ENCODE measurements at regions not wholly inside any gene's neighbourhood (a gene's known extent, or its start where the extent isn't known, plus 50 kb on each side); places are given as distances from the start of the nearest gene placed in this dataset.

GRCh38 chr13:65656740-65657329 is 1573.3 kb downstream of the PCDH9 start:
- DNase-seq: no peak

GRCh38 chr13:65653613-65654012 is 1576.5 kb downstream of the PCDH9 start:
- peak; percentile 85 for DNase-seq

DNA sequence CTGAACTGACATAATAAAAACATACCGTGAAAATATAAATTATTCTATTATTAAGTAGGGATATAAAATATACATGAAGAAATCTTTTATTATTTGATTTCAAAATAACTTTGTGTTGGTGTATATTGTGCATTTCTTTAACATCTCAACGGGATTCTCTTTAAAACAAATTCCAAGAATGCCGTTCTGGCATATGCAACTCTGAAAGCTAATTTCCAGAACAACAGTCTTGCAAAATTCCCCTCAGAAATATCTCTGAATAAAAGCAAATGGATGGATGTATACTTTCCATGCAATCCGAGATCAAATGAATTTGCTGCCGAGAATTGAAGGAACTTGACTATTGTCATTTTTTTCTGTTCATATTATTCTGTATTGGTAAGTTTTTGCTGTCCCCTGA is 1579.8 kb downstream of the PCDH9 start:
- no peak for DNase-seq

- DNase-seq: no peak
Measured at GRCh38 chr13:65642996-65643395, 1587.1 kb downstream of the PCDH9 start.

DNA sequence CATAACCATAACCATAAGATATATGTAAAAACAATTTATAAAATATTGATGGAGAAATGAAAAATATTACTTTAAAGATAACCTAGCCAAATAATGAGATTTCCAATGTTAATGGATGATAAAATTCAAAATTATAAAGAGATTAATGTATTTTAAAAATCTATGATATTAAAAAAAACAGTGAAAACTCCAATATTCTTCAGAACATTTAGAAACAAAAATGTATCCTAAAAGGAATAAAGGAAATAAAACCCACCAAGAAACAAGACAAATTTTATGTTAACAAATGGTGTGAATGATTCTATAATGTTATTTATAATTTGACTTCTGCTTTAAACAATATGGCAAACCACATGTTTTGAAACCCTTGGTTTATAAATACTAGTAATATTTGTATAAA is 1587.8 kb downstream of the PCDH9 start:
- DNase-seq: no peak

DNA sequence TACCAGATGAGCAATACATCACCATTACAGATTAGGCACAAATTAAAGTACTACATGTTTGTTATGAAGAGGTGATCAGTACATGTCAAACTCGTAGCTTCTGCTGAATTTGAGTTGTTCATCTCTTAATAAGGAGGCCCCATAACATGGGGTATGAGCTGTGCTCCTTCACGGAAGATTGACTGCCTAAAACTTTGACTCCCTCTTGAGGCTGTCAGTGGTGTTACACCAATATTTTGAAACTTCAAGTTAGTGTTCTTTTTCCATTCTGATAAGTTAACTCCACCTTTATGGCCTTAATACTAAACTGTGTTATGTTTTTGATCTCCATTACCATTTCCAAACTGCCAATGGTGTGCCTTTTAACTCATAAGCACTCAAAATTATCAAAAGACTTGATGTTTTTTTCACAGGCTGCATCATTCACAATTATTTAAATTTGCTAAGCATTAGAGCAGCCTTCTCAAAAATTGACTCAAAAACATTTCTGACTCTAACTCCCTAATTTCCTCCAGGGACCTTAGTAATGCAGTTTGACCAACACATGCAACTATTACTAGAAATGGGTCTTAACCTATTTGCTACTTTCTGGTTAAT is 1591.5 kb downstream of the PCDH9 start:
- no peak for DNase-seq

DNA sequence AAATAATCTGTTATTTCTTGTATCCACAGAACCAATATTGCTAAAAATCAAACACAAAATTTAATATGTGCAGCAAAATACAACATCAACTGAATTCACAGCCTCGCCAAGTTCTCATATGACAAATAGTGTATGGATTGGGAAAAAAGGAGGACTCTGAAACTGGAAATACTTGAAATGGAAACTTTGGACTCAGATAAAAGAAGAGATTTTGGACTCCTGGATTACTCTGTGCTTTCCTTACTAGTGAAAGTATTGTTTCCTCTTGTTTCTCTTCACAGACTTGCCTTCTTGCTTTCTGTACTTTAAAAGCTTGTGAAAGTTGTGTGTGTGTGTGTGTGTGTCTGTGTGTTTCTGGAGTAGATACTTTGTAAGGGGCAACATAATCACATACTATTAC is 1596.3 kb downstream of the PCDH9 start:
- no peak for DNase-seq

DNA sequence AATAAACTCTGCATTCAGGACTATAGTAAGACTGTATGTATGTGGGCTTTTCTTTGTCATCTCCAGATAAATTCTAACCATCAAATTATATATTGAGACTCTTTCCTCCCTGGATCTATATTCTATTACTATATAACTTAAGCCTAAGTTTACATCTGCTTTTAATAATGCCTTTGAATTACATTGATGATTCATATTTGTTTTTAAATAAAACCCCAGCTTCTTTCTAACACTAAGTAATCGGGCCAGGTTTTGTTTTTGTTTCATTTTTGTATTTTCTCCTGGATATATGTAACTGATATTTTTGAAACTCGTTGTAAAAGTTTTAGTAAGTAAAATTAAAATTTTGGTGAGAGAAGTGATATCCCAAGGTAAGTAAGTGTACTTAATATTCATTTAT is 1599.1 kb downstream of the PCDH9 start:
- DNase-seq: no peak

- DNase-seq: no peak
Measured at GRCh38 chr13:65629926-65630325, 1600.2 kb downstream of the PCDH9 start.

DNA sequence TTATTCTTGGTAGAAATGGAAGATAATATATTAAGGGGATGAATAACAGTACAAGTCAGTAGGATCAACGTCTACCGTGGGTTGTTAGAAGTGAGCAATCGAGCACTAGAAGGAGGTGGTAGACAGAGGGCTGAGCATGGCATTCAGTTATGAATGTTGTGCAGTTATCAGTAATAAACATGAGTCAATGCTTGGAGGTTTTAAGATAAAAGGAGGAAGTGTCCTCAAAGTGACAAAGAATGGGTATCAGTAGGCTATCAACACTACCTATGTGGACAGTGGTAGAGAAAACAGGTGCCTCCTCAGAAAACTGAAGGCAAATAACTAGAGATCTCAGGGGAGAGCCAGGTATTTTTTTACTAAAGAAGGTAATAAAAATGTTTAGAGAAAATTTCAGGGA is 1607.0 kb downstream of the PCDH9 start:
- DNase-seq: no peak

DNA sequence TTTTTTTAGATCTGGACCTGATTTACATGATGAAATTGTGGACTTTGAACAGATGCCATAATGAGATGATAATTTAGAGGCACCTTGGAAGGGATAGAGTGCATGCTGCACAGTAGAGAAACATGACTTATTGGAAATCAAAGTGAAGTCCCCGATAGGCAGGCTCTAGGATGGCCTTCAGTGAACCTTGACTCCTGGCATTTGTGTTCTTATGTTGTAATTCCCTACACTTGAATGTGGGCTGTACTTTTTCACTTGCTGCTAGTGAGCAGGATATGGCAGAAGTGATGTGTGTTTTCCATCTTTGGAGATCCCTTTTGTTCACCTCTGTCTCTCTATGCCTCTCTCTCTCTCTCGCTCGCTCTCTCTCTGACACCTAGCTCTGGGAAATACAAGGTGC is 1614.6 kb downstream of the PCDH9 start:
- no peak for DNase-seq

DNA sequence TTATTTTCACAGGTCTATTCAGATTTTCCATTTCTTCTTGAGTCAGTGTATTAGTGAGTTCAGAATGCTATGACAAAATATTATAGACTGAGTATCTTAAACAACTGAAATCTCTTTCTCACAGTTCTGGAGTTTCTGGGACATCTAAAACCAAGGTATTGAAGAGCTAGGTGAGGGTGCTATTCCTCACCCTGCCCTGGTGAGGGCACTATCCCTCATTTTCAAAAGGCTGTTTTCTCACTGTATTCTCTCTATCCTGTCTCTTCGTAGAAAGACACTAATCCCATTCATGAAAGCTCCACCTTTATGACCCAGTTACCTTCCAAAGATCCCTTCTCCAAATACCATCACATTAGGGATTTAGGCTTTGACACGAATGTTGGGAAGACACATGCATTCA is 1617.1 kb downstream of the PCDH9 start:
- no peak for DNase-seq

- DNase-seq: no peak
Measured at GRCh38 chr13:65609350-65609749, 1620.8 kb downstream of the PCDH9 start.

GRCh38 chr13:65606622-65607021 is 1623.5 kb downstream of the PCDH9 start:
- no peak for DNase-seq

- DNase-seq: no peak
Measured at GRCh38 chr13:65605396-65605795, 1624.7 kb downstream of the PCDH9 start.

DNA sequence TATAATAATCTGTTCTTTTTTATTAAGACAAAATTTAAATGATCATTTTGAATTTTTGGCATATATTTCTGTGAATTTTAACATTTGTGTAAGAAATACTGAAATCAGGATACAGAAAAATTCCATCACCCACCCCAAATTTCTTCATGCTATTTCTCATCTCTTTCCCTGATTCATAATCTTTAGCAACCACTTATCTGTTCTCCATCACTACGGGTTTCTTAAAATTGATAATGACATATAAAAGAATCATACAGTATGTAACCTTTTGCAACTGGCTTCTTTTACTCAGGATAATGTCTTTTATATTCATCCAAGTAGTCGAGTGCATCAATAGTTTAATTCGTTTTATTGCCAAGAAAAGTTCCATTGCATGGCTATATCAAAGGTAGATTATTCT is 1627.0 kb downstream of the PCDH9 start:
- DNase-seq: no peak

DNA sequence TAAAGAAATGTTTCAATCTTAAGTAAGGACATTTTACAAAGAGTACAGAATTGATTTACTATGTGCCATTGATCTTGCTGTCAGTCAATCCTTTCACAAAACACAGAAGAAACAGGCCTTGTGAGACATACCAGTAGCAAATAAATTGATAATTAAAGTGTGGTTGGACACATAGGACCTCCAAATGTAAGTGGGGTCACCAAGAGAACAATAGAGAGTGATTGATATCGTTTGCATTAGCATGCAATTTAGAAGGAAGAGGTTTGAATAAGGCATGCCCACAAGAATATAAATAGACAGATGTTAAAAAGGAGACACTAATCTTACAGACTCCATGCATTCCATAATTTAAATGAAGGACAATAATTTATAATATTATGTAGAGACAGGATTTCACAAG is 1628.3 kb downstream of the PCDH9 start:
- no peak for DNase-seq

DNA sequence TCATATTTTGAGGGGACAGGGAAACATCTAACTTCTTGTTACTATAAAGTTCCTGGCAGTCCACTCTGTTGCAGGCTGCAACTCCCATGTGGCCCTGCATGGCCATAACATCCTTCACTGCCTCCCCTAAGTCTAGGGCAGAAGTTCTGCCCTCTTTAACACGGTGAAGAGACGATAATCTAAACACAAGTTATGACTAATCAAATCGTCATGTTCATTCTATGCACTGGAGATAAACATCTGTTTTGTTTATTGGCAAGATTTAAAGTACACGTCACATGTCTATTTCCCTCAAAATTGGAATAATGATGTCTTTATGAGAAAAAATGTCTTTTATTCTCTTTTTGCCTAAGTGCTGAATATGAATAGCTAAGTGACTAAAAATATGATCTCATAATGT is 1629.4 kb downstream of the PCDH9 start:
- DNase-seq: no peak

GRCh38 chr13:65597839-65598818 is 1632.0 kb downstream of the PCDH9 start:
- no peak for DNase-seq

- DNase-seq: no peak
Measured at GRCh38 chr13:65595916-65596315, 1634.2 kb downstream of the PCDH9 start.

GRCh38 chr13:65594298-65594781 is 1635.8 kb downstream of the PCDH9 start:
- DNase-seq: no peak

DNA sequence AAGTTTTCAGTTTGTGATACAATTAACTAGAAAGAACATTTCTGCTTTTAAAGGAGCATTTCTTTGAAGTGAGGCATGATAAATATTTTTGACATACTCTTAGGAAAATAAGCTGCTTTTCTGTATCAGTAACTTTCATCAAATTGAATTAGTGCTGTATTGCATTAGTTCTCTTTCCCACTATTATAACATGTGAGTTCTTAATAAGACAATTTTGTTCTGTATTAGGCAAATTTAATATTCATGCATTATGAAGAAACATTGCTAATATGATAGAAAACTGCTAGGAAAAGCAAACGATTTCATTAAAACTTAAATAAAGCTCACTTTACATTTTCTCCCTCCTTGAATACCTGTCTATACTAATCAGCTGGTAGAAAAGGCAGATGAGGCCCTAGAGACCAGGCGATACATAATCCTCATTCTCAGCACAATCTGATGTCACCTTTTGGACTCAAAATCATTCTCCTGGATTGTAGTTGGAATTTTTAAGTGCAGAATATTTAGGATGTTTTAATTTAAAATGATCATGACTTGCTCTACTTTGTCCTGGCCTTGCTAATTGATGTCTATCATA is 1636.8 kb downstream of the PCDH9 start:
- DNase-seq: no peak

- no peak for DNase-seq
Measured at GRCh38 chr13:65592731-65593130, 1637.4 kb downstream of the PCDH9 start.

GRCh38 chr13:65585346-65585745 is 1644.8 kb downstream of the PCDH9 start:
- DNase-seq: no peak
